IMR-90 (cell line): ENCODE measurements at regions not wholly inside any gene's neighbourhood (a gene's known extent, or its start where the extent isn't known, plus 50 kb on each side); places are given as distances from the start of the nearest gene placed in this dataset.

Source experiments
- ATAC-seq: fragments of 200-7000 bp; cut with Tn5 transposase; 2 replicates; pipeline ENCODE4 v1.9.1; 2020; ENCODE audit warnings: low read depth, mild to moderate bottlenecking, moderate library complexity
- BruUV-seq: library from RNA; stranded (reverse); fragments of 400-500 nt; replicated peaks from 2 replicates; lab custom pipeline; 2021; lab: Mats Ljungman, UMichigan
- CTCF ChIA-PET: fragments of 300-600 bp; formaldehyde crosslinking; extraction: SDS; loops from one replicate; lab custom pipeline; 2021; ENCODE audit warnings: antibody characterized with exemption; lab: Yijun Ruan, JAX
- POLR2A ChIA-PET: fragments of 300-600 bp; sonication (Branson Sonifier 250); formaldehyde crosslinking; loops from one replicate; lab custom pipeline; 2022; ENCODE audit warnings: antibody characterized with exemption; ENCODE audit not compliant: unreplicated experiment; lab: Charles Lee
- DNase-seq: peaks from one replicate; pipeline ENCODE4 v3.0.0; 2013
- H2AFZ ChIP-seq: replicated peaks from 2 replicates; pipeline ENCODE3; 2013; ENCODE audit warnings: low read length, mild to moderate bottlenecking; ENCODE audit not compliant: poor library complexity
- H2AK5ac ChIP-seq: 2 replicates; pipeline ENCODE4 v1.6.1; 2013; ENCODE audit warnings: low read depth, low read length, inconsistent platforms
- H2AK9ac ChIP-seq: replicated peaks from 2 replicates; pipeline ENCODE3; 2013; ENCODE audit warnings: mild to moderate bottlenecking, low read depth, low read length, moderate library complexity; ENCODE audit not compliant: poor library complexity
- H2BK120ac ChIP-seq: 2 replicates; pipeline ENCODE4 v1.6.1; 2013; ENCODE audit warnings: low read depth, low read length, inconsistent platforms
- H2BK15ac ChIP-seq: 3 replicates; pipeline ENCODE4 v1.6.1; 2013; ENCODE audit warnings: low read depth, low read length, inconsistent platforms
- H2BK20ac ChIP-seq: 2 replicates; pipeline ENCODE4 v1.6.1; 2013; ENCODE audit warnings: low read depth, mild to moderate bottlenecking, inconsistent platforms, low read length, moderate library complexity
- H2BK5ac ChIP-seq: 2 replicates; pipeline ENCODE4 v1.6.1; 2013; ENCODE audit warnings: mild to moderate bottlenecking, low read depth, low read length, inconsistent platforms; ENCODE audit not compliant: poor library complexity, severe bottlenecking
- H3K14ac ChIP-seq: replicated peaks from 2 replicates; pipeline ENCODE4 v1.6.1; 2013; ENCODE audit warnings: low read depth, low read length, inconsistent platforms
- H3K18ac ChIP-seq: 2 replicates; pipeline ENCODE4 v1.6.1; 2013; ENCODE audit warnings: low read depth, low read length, control low read depth
- H3K23ac ChIP-seq: 2 replicates; pipeline ENCODE4 v1.6.1; 2013; ENCODE audit warnings: low read depth, low read length, inconsistent platforms
- H3K27ac ChIP-seq: 2 replicates; pipeline ENCODE4 v1.5.1; 2013; ENCODE audit warnings: mild to moderate bottlenecking, control low read depth, low read length; ENCODE audit not compliant: insufficient read depth
- H3K27me3 ChIP-seq: 2 replicates; pipeline ENCODE4 v1.6.1; 2013; ENCODE audit warnings: low read length; ENCODE audit not compliant: control insufficient read depth, insufficient read depth
- H3K36me3 ChIP-seq: 2 replicates; pipeline ENCODE4 v1.6.1; 2013; ENCODE audit warnings: low read length, mixed read lengths; ENCODE audit not compliant: control insufficient read depth, insufficient read depth
- H3K4ac ChIP-seq: 2 replicates; pipeline ENCODE4 v1.6.1; 2013; ENCODE audit warnings: low read depth, low read length, inconsistent platforms
- H3K4me1 ChIP-seq: 2 replicates; pipeline ENCODE4 v1.6.1; 2013; ENCODE audit warnings: low read length, mixed read lengths; ENCODE audit not compliant: control insufficient read depth, insufficient read depth
- H3K4me2 ChIP-seq: 2 replicates; pipeline ENCODE4 v1.6.1; 2013; ENCODE audit warnings: low read depth, mild to moderate bottlenecking, control low read depth, low read length, moderate library complexity
- H3K4me3 ChIP-seq: 2 replicates; pipeline ENCODE4 v1.5.1; 2013; ENCODE audit warnings: low read depth, mild to moderate bottlenecking, control low read depth, low read length, moderate library complexity; ENCODE audit not compliant: insufficient read depth
- H3K56ac ChIP-seq: 2 replicates; pipeline ENCODE4 v1.6.1; 2013; ENCODE audit warnings: low read length, inconsistent platforms; ENCODE audit not compliant: insufficient read depth; ENCODE audit errors: extremely low read depth
- H3K79me1 ChIP-seq, 2 experiments: 2 replicates each; pipeline ENCODE4 v1.6.1; 2013; ENCODE audit warnings: low read length in 2 of 2, inconsistent platforms in 1 of 2, low read depth in 1 of 2
- H3K9ac ChIP-seq: 2 replicates; pipeline ENCODE4 v1.6.1; 2013; ENCODE audit warnings: low read depth, low read length, control low read depth
- H3K9me1 ChIP-seq: 2 replicates; pipeline ENCODE4 v1.6.1; 2013; ENCODE audit warnings: low read length, inconsistent platforms; ENCODE audit not compliant: insufficient read depth
- H3K9me3 ChIP-seq: 2 replicates; pipeline ENCODE4 v1.6.1; 2013; ENCODE audit warnings: low read length; ENCODE audit not compliant: control insufficient read depth, insufficient read depth
- H4K20me1 ChIP-seq: 2 replicates; pipeline ENCODE4 v1.6.1; 2013; ENCODE audit warnings: low read length, inconsistent platforms; ENCODE audit not compliant: insufficient read depth
- H4K5ac ChIP-seq: 2 replicates; pipeline ENCODE4 v1.6.1; 2013; ENCODE audit warnings: mild to moderate bottlenecking, low read depth, low read length, control low read depth
- H4K8ac ChIP-seq, 2 experiments: 2 replicates each; pipeline ENCODE4 v1.6.1; 2013; ENCODE audit warnings: low read depth in 2 of 2, low read length in 2 of 2, control low read depth in 1 of 2, inconsistent platforms in 1 of 2
- H4K91ac ChIP-seq: 2 replicates; pipeline ENCODE4 v1.6.1; 2013; ENCODE audit warnings: low read depth, low read length, inconsistent platforms; ENCODE audit not compliant: insufficient read depth
- WGBS, 2 experiments: methylation state at CpG; one replicate each; pipeline versions ENCODE4 v1.1.5 to v1.1.7; 2013; ENCODE audit warnings: missing lambda C conversion rate in 2 of 2; ENCODE audit not compliant: insufficient read length in 1 of 2; ENCODE audit errors: extremely low coverage in 2 of 2; 5-methylcytosine and 5-hydroxymethylcytosine counted together
- dilution Hi-C: fragments of 300-500 bp; cut with HindIII; formaldehyde crosslinking; loops from one replicate; pipeline ENCODE4 v1.14.3; 2018; ENCODE audit warnings: low sequenced_read_pairs; ENCODE audit not compliant: unreplicated experiment
- in situ Hi-C: fragments of 300-500 bp; cut with MboI; formaldehyde crosslinking; loops from 3 replicates; pipeline ENCODE4 v1.14.3; 2019; ENCODE audit warnings: low sequenced_read_pairs, inconsistent platforms, mixed read lengths
- intact Hi-C: fragments of 100-400 bp; cut with micrococcal nuclease; formaldehyde crosslinking; loops from 2 replicates; pipeline ENCODE4 v1.10.0; 2022
- TF ChIP-seq, protein P1 (sequence below): fragments of 150-350 bp; IDR thresholded peaks from 2 replicates; pipeline ENCODE4 v1.6.1; 2016; ENCODE audit warnings: low read depth, mild to moderate bottlenecking, low read length, moderate library complexity, borderline replicate concordance

DNA sequence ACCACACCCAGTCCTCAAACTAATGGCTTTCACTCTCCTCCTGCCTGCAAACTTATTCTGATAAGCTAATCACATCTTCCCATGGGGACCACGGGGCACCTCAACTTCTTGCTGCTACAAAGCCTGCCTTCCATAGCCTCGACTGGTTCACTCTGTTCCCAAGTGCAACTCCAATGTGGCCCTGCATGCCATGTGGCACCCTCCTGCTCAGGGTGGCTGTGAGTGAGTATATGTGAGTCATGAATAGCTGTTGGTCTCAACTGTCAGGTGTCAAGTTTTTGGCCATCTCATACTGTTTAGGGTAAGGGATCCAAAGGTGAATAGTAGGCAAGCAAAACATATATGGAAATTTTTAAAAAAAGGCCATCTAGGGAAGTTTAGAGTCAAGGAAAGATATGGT is 276.1 kb upstream of the DCC start:
- H3K4me1 ChIP-seq = no peaks in the 10 kb centered on the region
- intact Hi-C loops = no loop called here
- no peak overlapping the region for H2BK15ac ChIP-seq
- no peak overlapping the region for H3K4me3 ChIP-seq
- no peak overlapping the region for H4K91ac ChIP-seq
- no peak overlapping the region for H2AFZ ChIP-seq
- dilution Hi-C loops = no loop called here
- ChIA-PET POLR2A (no interaction called here), CTCF (interaction anchor here (0.8 kb wide), 1 partner anchor 1482 kb away, joined by 3 read pairs; no protein-coding TSS in a partner anchor)
- no CpG with 5 or more reads among the region's 2 CpGs for WGBS, 2 experiments
- H2AK5ac ChIP-seq = no peak overlapping the region
- no peak overlapping the region for H3K56ac ChIP-seq
- no peak for DNase-seq
- no peak overlapping the region for H2BK5ac ChIP-seq
- H3K9me1 ChIP-seq = no peaks in the 10 kb centered on the region
- H4K20me1 ChIP-seq = no peaks in the 10 kb centered on the region
- no peak overlapping the region for H2BK20ac ChIP-seq
- H3K9ac ChIP-seq = no peak overlapping the region
- no peak overlapping the region for H3K14ac ChIP-seq
- no peak overlapping the region for H3K18ac ChIP-seq
- no peaks in the 10 kb centered on the region for H3K27me3 ChIP-seq
- no peak for ATAC-seq
- no peak overlapping the region for H2BK120ac ChIP-seq
- in situ Hi-C loops = no loop called here
- BruUV-seq = no TSS peak
- no peaks in the 10 kb centered on the region for H3K79me1 ChIP-seq
- H4K5ac ChIP-seq = no peak overlapping the region
- no peak overlapping the region for H3K27ac ChIP-seq
- H2AK9ac ChIP-seq = no peak overlapping the region
- H4K8ac ChIP-seq = no peak overlapping the region
- H3K4me2 ChIP-seq = no peak overlapping the region
- H3K23ac ChIP-seq = no peak overlapping the region
- H3K4ac ChIP-seq = no peak overlapping the region
- H3K9me3 ChIP-seq = peaks cover 7% of the 10 kb centered on the region
- no peaks in the 10 kb centered on the region for H3K36me3 ChIP-seq
- TF ChIP-seq, protein P1, sequence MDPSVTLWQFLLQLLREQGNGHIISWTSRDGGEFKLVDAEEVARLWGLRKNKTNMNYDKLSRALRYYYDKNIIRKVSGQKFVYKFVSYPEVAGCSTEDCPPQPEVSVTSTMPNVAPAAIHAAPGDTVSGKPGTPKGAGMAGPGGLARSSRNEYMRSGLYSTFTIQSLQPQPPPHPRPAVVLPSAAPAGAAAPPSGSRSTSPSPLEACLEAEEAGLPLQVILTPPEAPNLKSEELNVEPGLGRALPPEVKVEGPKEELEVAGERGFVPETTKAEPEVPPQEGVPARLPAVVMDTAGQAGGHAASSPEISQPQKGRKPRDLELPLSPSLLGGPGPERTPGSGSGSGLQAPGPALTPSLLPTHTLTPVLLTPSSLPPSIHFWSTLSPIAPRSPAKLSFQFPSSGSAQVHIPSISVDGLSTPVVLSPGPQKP = no peak
